Ectodermal cell (in vitro differentiated cells): ENCODE measurements at regions not wholly inside any gene's neighbourhood (a gene's known extent, or its start where the extent isn't known, plus 50 kb on each side); places are given as distances from the start of the nearest gene placed in this dataset.

Experiments used
- H3K27ac ChIP-seq: 2 replicates; pipeline ENCODE4 v1.7.0; 2013; ENCODE audit warnings: mild to moderate bottlenecking, low read depth, low read length; ENCODE audit not compliant: insufficient read depth, poor library complexity, severe bottlenecking
- H3K27me3 ChIP-seq: 2 replicates; pipeline ENCODE4 v1.7.0; 2013; ENCODE audit warnings: mild to moderate bottlenecking, low read length; ENCODE audit not compliant: insufficient read depth, control insufficient read depth, poor library complexity, severe bottlenecking
- H3K36me3 ChIP-seq: one replicate; pipeline ENCODE4 v1.7.0; 2013; ENCODE audit warnings: low read length; ENCODE audit not compliant: control insufficient read depth, insufficient read depth
- H3K4me1 ChIP-seq: one replicate; pipeline ENCODE4 v1.7.0; 2013; ENCODE audit warnings: low read length; ENCODE audit not compliant: control insufficient read depth, insufficient read depth
- H3K4me3 ChIP-seq: 2 replicates; pipeline ENCODE4 v1.7.0; 2013; ENCODE audit warnings: low read depth, low read length, control low read depth; ENCODE audit not compliant: insufficient read depth
- H3K9me3 ChIP-seq: 2 replicates; pipeline ENCODE4 v1.7.0; 2013; ENCODE audit warnings: mild to moderate bottlenecking, low read length, moderate library complexity; ENCODE audit not compliant: control insufficient read depth
- WGBS, 2 experiments: methylation state at CpG; one replicate each; pipeline ENCODE4 v1.1.7; 2013; ENCODE audit warnings: missing lambda C conversion rate in 2 of 2; 5-methylcytosine and 5-hydroxymethylcytosine counted together

GRCh38 chr2:167862296-167862695 is 385.1 kb downstream of the STK39 start:
- Histone ChIP-seq H3K9me3 (no peaks in the 10 kb centered on the region), H3K27me3 (no peaks in the 10 kb centered on the region), H3K4me1 (no peaks in the 10 kb centered on the region), H3K27ac (no peak overlapping the region), H3K36me3 (no peaks in the 10 kb centered on the region), H3K4me3 (no peak overlapping the region)
- 78 to 83% methylated on average over 4 of the region's 4 CpGs for WGBS, 2 experiments

GRCh38 chr2:167861574-167862193 is 385.7 kb downstream of the STK39 start:
- Histone ChIP-seq H3K9me3 (no peaks in the 10 kb centered on the region), H3K4me1 (no peaks in the 10 kb centered on the region), H3K36me3 (no peaks in the 10 kb centered on the region), H3K27ac (no peak overlapping the region), H3K27me3 (no peaks in the 10 kb centered on the region), H3K4me3 (no peak overlapping the region)
- WGBS, 2 experiments = 38 to 52% methylated on average over 2 of the region's 2 CpGs

- 67 to 88% methylated on average over 1 of the region's 1 CpG for WGBS, 2 experiments
- Histone ChIP-seq H3K36me3 (no peaks in the 10 kb centered on the region), H3K27me3 (no peaks in the 10 kb centered on the region), H3K27ac (no peak overlapping the region), H3K9me3 (no peaks in the 10 kb centered on the region), H3K4me3 (no peak overlapping the region), H3K4me1 (peaks cover 4% of the 10 kb centered on the region)
Measured at GRCh38 chr2:167860082-167860481, 387.3 kb downstream of the STK39 start.

GRCh38 chr2:167859676-167860075 is 387.7 kb downstream of the STK39 start:
- Histone ChIP-seq H3K9me3 (no peaks in the 10 kb centered on the region), H3K36me3 (no peaks in the 10 kb centered on the region), H3K4me1 (peaks cover 4% of the 10 kb centered on the region), H3K27ac (no peak overlapping the region), H3K27me3 (no peaks in the 10 kb centered on the region), H3K4me3 (no peak overlapping the region)
- WGBS, 2 experiments = 88 to 89% methylated on average over 1 of the region's 1 CpG

GRCh38 chr2:167858086-167858485 is 389.3 kb downstream of the STK39 start:
- WGBS, 2 experiments = 97 to 100% methylated on average over 2 to 4 of the region's 4 CpGs
- H3K36me3 ChIP-seq = no peaks in the 10 kb centered on the region
- H3K9me3 ChIP-seq = no peaks in the 10 kb centered on the region
- H3K4me3 ChIP-seq = no peak overlapping the region
- no peak overlapping the region for H3K27ac ChIP-seq
- peaks cover 4% of the 10 kb centered on the region for H3K4me1 ChIP-seq
- no peaks in the 10 kb centered on the region for H3K27me3 ChIP-seq

- WGBS, 2 experiments = 88 to 93% methylated on average over 1 of the region's 1 CpG
- Histone ChIP-seq H3K4me1 (peaks cover 4% of the 10 kb centered on the region), H3K27me3 (no peaks in the 10 kb centered on the region), H3K9me3 (no peaks in the 10 kb centered on the region), H3K27ac (no peak overlapping the region), H3K4me3 (no peak overlapping the region), H3K36me3 (no peaks in the 10 kb centered on the region)
Measured at GRCh38 chr2:167857416-167857815, 390.0 kb downstream of the STK39 start.

- Histone ChIP-seq H3K27ac (no peak overlapping the region), H3K9me3 (no peaks in the 10 kb centered on the region), H3K27me3 (no peaks in the 10 kb centered on the region)
Measured at GRCh38 chr2:167856190-167856589, 391.2 kb downstream of the STK39 start.

GRCh38 chr2:167855211-167855610 is 392.2 kb downstream of the STK39 start:
- H3K27ac ChIP-seq = no peak overlapping the region
- H3K4me1 ChIP-seq = peaks cover 4% of the 10 kb centered on the region
- H3K4me3 ChIP-seq = no peak overlapping the region
- H3K36me3 ChIP-seq = no peaks in the 10 kb centered on the region
- H3K27me3 ChIP-seq = no peaks in the 10 kb centered on the region
- WGBS, 2 experiments = 100% methylated on average over 2 of the region's 2 CpGs; no CpG with 5 or more reads in 1 of the 2 experiments
- H3K9me3 ChIP-seq = no peaks in the 10 kb centered on the region

More at GRCh38 chr2:167856190-167856589, 391.2 kb downstream of the STK39 start:
- Histone ChIP-seq H3K36me3 (no peaks in the 10 kb centered on the region), H3K4me3 (no peak overlapping the region), H3K4me1 (peaks cover 4% of the 10 kb centered on the region)

GRCh38 chr2:167853717-167854116 is 393.7 kb downstream of the STK39 start:
- H3K36me3 ChIP-seq = no peaks in the 10 kb centered on the region
- H3K9me3 ChIP-seq = no peaks in the 10 kb centered on the region
- no peak overlapping the region for H3K4me3 ChIP-seq
- H3K4me1 ChIP-seq = peaks cover 4% of the 10 kb centered on the region
- no peaks in the 10 kb centered on the region for H3K27me3 ChIP-seq
- WGBS, 2 experiments = 97 to 100% methylated on average over 1 of the region's 1 CpG
- H3K27ac ChIP-seq = no peak overlapping the region

- 81 to 84% methylated on average over 1 of the region's 1 CpG for WGBS, 2 experiments
- H3K27me3 ChIP-seq = no peaks in the 10 kb centered on the region
- H3K27ac ChIP-seq = no peak overlapping the region
- H3K9me3 ChIP-seq = no peaks in the 10 kb centered on the region
- no peak overlapping the region for H3K4me3 ChIP-seq
- H3K4me1 ChIP-seq = peaks cover 4% of the 10 kb centered on the region
- H3K36me3 ChIP-seq = no peaks in the 10 kb centered on the region
Measured at GRCh38 chr2:167851876-167852275, 395.5 kb downstream of the STK39 start.
